B cell (primary cell): ENCODE measurements at regions not wholly inside any gene's neighbourhood (a gene's known extent, or its start where the extent isn't known, plus 50 kb on each side); places are given as distances from the start of the nearest gene placed in this dataset.

Experiments
- ATAC-seq: fragments of 200-7000 bp; cut with Tn5 transposase; one replicate; pipeline ENCODE4 v1.10.0; 2021; ENCODE audit warnings: low read depth, mild to moderate bottlenecking, moderate number of reproducible peaks, moderate library complexity
- CTCF ChIA-PET: fragments of 350-600 bp; sonication (Branson Sonifier 250); formaldehyde crosslinking; loops from one replicate; lab custom pipeline; 2021; ENCODE audit warnings: antibody characterized with exemption, inconsistent platforms; lab: Charles Lee
- POLR2A ChIA-PET: fragments of 350-600 bp; sonication (Branson Sonifier 250); formaldehyde crosslinking; loops from one replicate; lab custom pipeline; 2021; ENCODE audit warnings: antibody characterized with exemption; lab: Charles Lee
- DNase-seq: peaks from one replicate; pipeline ENCODE4 v3.0.0; 2013
- H2AFZ ChIP-seq: 2 replicates; pipeline ENCODE4 v1.6.1; 2012; ENCODE audit warnings: mild to moderate bottlenecking, low read depth, low read length; ENCODE audit not compliant: insufficient read depth, poor library complexity, severe bottlenecking
- H3K27ac ChIP-seq, 2 donors: 1 replicate in 1 of 2; 2 replicates in 1 of 2; pipeline ENCODE4 v1.5.1; 2012 to 2013; ENCODE audit warnings: low read length in 2 of 2, mild to moderate bottlenecking in 2 of 2, moderate library complexity in 1 of 2
- H3K27me3 ChIP-seq, 4 experiments: fragments of 200-600 bp in 1 of 4; sonication (generic) in 1 of 4; replicated peaks in 1 of 4; 1 replicate in 2 of 4; 2 replicates in 2 of 4; pipeline versions ENCODE4 v1.6.1 to v1.7.0; 2013 to 2016; ENCODE audit warnings: low read length in 3 of 4, mild to moderate bottlenecking in 2 of 4, mixed read lengths in 1 of 4, moderate library complexity in 1 of 4; ENCODE audit not compliant: insufficient read depth in 4 of 4, control insufficient read depth in 3 of 4; ENCODE audit errors: control extremely low read depth in 1 of 4
- H3K36me3 ChIP-seq, 2 experiments: replicated peaks in 1 of 2; 1 replicate in 1 of 2; 2 replicates in 1 of 2; pipeline versions ENCODE4 v1.6.1 to v1.7.1; 2013; ENCODE audit warnings: low read length in 1 of 2; ENCODE audit not compliant: insufficient read depth in 2 of 2, control insufficient read depth in 1 of 2; ENCODE audit errors: control extremely low read depth in 1 of 2, extremely low read depth in 1 of 2
- H3K4me1 ChIP-seq, 2 donors: fragments of 200-600 bp in 1 of 2; sonication (generic) in 1 of 2; 1 replicate in 1 of 2; 2 replicates in 1 of 2; pipeline versions ENCODE4 v1.5.1 to v1.6.1; 2013 to 2017; ENCODE audit warnings: low read length in 2 of 2; ENCODE audit not compliant: control insufficient read depth in 2 of 2, insufficient read depth in 2 of 2
- H3K4me2 ChIP-seq: replicated peaks from 2 replicates; pipeline ENCODE3; 2012; ENCODE audit warnings: mild to moderate bottlenecking, low read depth, low read length; ENCODE audit not compliant: poor library complexity, severe bottlenecking
- H3K4me3 ChIP-seq, 5 experiments: fragments of 200-600 bp in 1 of 5; sonication (generic) in 1 of 5; 1 replicate in 3 of 5; 2 replicates in 2 of 5; pipeline versions ENCODE4 v1.5.1 to v1.7.0; 2011 to 2016; ENCODE audit warnings: low read length in 4 of 5, mild to moderate bottlenecking in 4 of 5, low read depth in 2 of 5, control low read depth in 1 of 5, moderate library complexity in 1 of 5; ENCODE audit not compliant: insufficient read depth in 1 of 5; ENCODE audit errors: control extremely low read depth in 1 of 5, extremely low read depth in 1 of 5
- H3K79me2 ChIP-seq: fragments of 200-600 bp; sonication (generic); one replicate; pipeline ENCODE4 v1.6.0; 2016; ENCODE audit warnings: low read length; ENCODE audit not compliant: control insufficient read depth, insufficient read depth
- H3K9ac ChIP-seq: fragments of 200-600 bp; sonication (generic); 2 replicates; pipeline ENCODE4 v1.6.1; 2017; ENCODE audit warnings: mild to moderate bottlenecking, low read length, moderate library complexity
- H3K9me3 ChIP-seq, 3 donors: one replicate each; pipeline versions ENCODE4 v1.6.1 to v1.7.1; 2013; ENCODE audit warnings: low read length in 2 of 3; ENCODE audit not compliant: control insufficient read depth in 2 of 3, insufficient read depth in 1 of 3; ENCODE audit errors: control extremely low read depth in 1 of 3
- H4K20me1 ChIP-seq: 2 replicates; pipeline ENCODE4 v1.6.0; 2012; ENCODE audit warnings: mild to moderate bottlenecking, low read length; ENCODE audit not compliant: insufficient read depth, control insufficient read depth, poor library complexity, severe bottlenecking
- H3K27ac Mint-ChIP-seq: one replicate; pipeline ENCODE4 v1.8.0; 2021; ENCODE audit warnings: mixed read lengths
- H3K27me3 Mint-ChIP-seq: one replicate; pipeline ENCODE4 v1.8.0; 2021; ENCODE audit warnings: mixed read lengths
- H3K4me1 Mint-ChIP-seq: one replicate; pipeline ENCODE4 v1.8.0; 2021; ENCODE audit warnings: mixed read lengths
- H3K4me3 Mint-ChIP-seq: one replicate; pipeline ENCODE4 v1.8.0; 2021; ENCODE audit warnings: mixed read lengths
- H3K9me3 Mint-ChIP-seq: one replicate; pipeline ENCODE4 v1.8.0; 2022; ENCODE audit warnings: mixed read lengths; ENCODE audit not compliant: insufficient read depth
- EZH2 ChIP-seq: IDR thresholded peaks from 2 replicates; pipeline ENCODE4 v1.6.1; 2012; ENCODE audit warnings: borderline replicate concordance, low read depth, mild to moderate bottlenecking, moderate library complexity, low read length; ENCODE audit not compliant: insufficient read depth, poor library complexity, severe bottlenecking
- WGBS: methylation state at CpG from one replicate; pipeline ENCODE4 v1.1.5; 2013; ENCODE audit warnings: missing lambda C conversion rate; ENCODE audit not compliant: insufficient coverage; 5-methylcytosine and 5-hydroxymethylcytosine counted together
- intact Hi-C: fragments of 100-400 bp; cut with micrococcal nuclease; formaldehyde crosslinking; loops from one replicate; pipeline ENCODE4 v1.10.0; 2022
- TF ChIP-seq, protein P1 (sequence below): fragments of 200-600 bp; IDR thresholded peaks from one replicate; pipeline ENCODE4 v1.8.0; 2022; ENCODE audit warnings: antibody characterized with exemption, mild to moderate bottlenecking

GRCh38 chr3:80055306-80055705 is 287.5 kb upstream of the ROBO1 start:
- Histone ChIP-seq H3K4me2 (no peak overlapping the region), H3K27ac (no peak overlapping the region), H3K9ac (no peak overlapping the region), H4K20me1 (no peaks in the 10 kb centered on the region), H2AFZ (no peak overlapping the region), H3K36me3 (no peaks in the 10 kb centered on the region), H3K9me3 (peaks cover 0 to 20% (median 0%) of the 10 kb centered on the region in 3 donors), H3K4me3 (no peak overlapping the region), H3K4me1 (no peaks in the 10 kb centered on the region), H3K27me3 (no peaks in the 10 kb centered on the region), H3K79me2 (no peaks in the 10 kb centered on the region)
- H3K4me1 Mint-ChIP-seq = no peaks in the 10 kb centered on the region
- no peaks in the 10 kb centered on the region for H3K9me3 Mint-ChIP-seq
- intact Hi-C loops = no loop called here
- CTCF ChIA-PET = no interaction called here
- POLR2A ChIA-PET = no interaction called here
- H3K27ac Mint-ChIP-seq = no peak overlapping the region
- no peak overlapping the region for H3K4me3 Mint-ChIP-seq
- 100% methylated on average over 1 of the region's 4 CpGs for WGBS
- TF ChIP-seq EZH2 = no peak
- TF ChIP-seq, protein P1, sequence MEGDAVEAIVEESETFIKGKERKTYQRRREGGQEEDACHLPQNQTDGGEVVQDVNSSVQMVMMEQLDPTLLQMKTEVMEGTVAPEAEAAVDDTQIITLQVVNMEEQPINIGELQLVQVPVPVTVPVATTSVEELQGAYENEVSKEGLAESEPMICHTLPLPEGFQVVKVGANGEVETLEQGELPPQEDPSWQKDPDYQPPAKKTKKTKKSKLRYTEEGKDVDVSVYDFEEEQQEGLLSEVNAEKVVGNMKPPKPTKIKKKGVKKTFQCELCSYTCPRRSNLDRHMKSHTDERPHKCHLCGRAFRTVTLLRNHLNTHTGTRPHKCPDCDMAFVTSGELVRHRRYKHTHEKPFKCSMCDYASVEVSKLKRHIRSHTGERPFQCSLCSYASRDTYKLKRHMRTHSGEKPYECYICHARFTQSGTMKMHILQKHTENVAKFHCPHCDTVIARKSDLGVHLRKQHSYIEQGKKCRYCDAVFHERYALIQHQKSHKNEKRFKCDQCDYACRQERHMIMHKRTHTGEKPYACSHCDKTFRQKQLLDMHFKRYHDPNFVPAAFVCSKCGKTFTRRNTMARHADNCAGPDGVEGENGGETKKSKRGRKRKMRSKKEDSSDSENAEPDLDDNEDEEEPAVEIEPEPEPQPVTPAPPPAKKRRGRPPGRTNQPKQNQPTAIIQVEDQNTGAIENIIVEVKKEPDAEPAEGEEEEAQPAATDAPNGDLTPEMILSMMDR = no peak
- no peaks in the 10 kb centered on the region for H3K27me3 Mint-ChIP-seq
- no peak for DNase-seq
- no peak for ATAC-seq

GRCh38 chr3:80052271-80052670 is 284.5 kb upstream of the ROBO1 start:
- Histone ChIP-seq H3K4me1 (no peaks in the 10 kb centered on the region), H2AFZ (no peak overlapping the region), H3K27me3 (no peaks in the 10 kb centered on the region), H4K20me1 (no peaks in the 10 kb centered on the region), H3K9ac (no peak overlapping the region), H3K9me3 (peaks cover 0 to 20% (median 0%) of the 10 kb centered on the region in 3 donors), H3K36me3 (no peaks in the 10 kb centered on the region), H3K79me2 (no peaks in the 10 kb centered on the region), H3K4me3 (no peak overlapping the region), H3K27ac (no peak overlapping the region), H3K4me2 (no peak overlapping the region)
- ATAC-seq (no peak), DNase-seq (no peak)
- H3K4me1 Mint-ChIP-seq = no peaks in the 10 kb centered on the region
- CTCF ChIA-PET = no interaction called here
- H3K9me3 Mint-ChIP-seq = no peaks in the 10 kb centered on the region
- TF ChIP-seq EZH2 = no peak
- TF ChIP-seq, protein P1 = no peak
- POLR2A ChIA-PET = no interaction called here
- WGBS = 96% methylated on average over 14 of the region's 16 CpGs
- no peak overlapping the region for H3K27ac Mint-ChIP-seq
- no peak overlapping the region for H3K4me3 Mint-ChIP-seq
- intact Hi-C loops = no loop called here
- no peaks in the 10 kb centered on the region for H3K27me3 Mint-ChIP-seq
